GM20000 (cell line): ENCODE measurements at regions not wholly inside any gene's neighbourhood (a gene's known extent, or its start where the extent isn't known, plus 50 kb on each side); places are given as distances from the start of the nearest gene placed in this dataset.

Experiments
- DNase-seq: peaks from one replicate; pipeline ENCODE4 v3.0.0; 2012; ENCODE audit warnings: low spot score
- TF ChIP-seq, protein P1 (sequence below): IDR thresholded peaks from 2 replicates; pipeline ENCODE4 v1.5.1; 2012; ENCODE audit warnings: mild to moderate bottlenecking, control low read depth; ENCODE audit errors: extremely low read depth, missing control alignments

DNA sequence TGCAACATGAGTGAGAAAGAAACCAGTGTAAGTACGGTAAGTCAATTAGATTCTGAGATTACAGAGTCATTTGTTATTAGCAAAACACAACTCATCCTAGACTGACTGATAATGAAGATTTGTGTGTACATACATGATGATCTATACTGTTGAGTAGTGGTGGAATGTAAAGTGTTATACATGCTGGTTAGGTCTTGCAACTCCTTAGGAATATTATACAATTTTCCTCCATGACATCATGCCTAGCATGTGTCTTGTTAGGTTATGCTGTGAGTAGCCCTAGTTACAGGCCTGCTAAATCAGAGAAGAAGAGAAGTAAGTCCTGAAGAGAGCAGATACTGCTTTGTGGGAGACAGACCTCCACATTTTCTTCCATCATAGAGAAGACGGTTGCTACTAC lies 880.6 kb downstream of the LUZP2 start:
- no peak for DNase-seq
- TF ChIP-seq, protein P1, sequence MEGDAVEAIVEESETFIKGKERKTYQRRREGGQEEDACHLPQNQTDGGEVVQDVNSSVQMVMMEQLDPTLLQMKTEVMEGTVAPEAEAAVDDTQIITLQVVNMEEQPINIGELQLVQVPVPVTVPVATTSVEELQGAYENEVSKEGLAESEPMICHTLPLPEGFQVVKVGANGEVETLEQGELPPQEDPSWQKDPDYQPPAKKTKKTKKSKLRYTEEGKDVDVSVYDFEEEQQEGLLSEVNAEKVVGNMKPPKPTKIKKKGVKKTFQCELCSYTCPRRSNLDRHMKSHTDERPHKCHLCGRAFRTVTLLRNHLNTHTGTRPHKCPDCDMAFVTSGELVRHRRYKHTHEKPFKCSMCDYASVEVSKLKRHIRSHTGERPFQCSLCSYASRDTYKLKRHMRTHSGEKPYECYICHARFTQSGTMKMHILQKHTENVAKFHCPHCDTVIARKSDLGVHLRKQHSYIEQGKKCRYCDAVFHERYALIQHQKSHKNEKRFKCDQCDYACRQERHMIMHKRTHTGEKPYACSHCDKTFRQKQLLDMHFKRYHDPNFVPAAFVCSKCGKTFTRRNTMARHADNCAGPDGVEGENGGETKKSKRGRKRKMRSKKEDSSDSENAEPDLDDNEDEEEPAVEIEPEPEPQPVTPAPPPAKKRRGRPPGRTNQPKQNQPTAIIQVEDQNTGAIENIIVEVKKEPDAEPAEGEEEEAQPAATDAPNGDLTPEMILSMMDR = no peak

DNA sequence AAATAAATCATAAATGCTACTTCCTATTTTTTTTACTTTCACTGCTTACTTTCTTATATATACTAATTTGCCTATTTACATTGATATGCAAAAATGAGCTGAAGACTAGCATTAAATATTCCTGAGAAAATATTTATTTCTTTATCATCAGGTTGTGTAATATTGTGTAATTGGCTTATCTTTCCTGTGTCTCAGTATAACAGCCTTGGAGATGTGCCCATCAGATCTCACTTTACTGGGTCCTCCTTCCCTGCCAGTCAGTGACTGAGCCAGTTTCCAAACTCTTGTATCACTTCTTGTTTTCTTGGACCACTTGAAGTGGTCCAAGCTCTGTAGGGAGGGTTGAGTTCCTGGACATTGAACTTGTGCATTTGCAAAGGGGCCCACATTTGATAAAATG lies 900.0 kb downstream of the LUZP2 start:
- TF ChIP-seq, protein P1 = no peak

DNA sequence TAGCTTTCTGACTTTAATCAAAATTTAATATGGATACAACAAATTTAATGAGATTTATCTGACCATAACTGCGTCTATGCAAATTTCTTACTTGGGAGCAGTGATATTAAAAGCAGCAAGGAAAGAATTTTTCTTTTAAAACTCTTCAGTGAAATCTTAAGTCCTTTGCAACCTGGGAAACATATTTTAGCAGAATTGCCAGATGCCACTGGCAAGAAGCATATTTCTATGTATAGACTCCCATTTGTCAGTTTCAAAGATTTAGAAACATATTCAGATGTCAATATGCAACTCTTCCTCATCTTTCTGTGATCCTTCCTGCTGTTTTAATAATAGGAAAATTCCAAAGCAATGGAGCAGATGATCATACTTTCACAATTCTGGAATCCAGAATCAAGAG lies 911.3 kb downstream of the LUZP2 start:
- TF ChIP-seq, protein P1 = no peak
- DNase-seq = no peak

More for the DNA sequence above, 900.0 kb downstream of the LUZP2 start:
- DNase-seq = no peak

DNA sequence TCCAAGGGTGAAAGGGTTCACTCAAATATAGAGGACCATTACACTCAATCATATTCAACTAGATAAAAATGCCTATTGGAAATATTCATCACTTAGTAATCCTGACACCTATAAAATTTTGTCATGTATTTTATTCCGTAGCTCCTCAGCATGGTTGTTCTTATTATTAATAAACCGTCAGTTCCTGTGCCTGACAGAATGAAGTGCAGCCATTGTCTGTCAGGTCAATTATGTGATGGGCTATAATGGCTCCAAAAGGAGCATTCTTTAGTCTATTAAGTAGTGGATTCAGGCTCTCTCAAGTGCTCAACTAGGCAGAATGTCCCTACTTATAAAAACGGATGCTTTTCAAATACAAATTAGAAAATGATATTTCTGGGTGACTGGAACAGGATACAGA lies 916.1 kb upstream of the ANO3 start:
- TF ChIP-seq, protein P1 = no peak
- DNase-seq = no peak

DNA sequence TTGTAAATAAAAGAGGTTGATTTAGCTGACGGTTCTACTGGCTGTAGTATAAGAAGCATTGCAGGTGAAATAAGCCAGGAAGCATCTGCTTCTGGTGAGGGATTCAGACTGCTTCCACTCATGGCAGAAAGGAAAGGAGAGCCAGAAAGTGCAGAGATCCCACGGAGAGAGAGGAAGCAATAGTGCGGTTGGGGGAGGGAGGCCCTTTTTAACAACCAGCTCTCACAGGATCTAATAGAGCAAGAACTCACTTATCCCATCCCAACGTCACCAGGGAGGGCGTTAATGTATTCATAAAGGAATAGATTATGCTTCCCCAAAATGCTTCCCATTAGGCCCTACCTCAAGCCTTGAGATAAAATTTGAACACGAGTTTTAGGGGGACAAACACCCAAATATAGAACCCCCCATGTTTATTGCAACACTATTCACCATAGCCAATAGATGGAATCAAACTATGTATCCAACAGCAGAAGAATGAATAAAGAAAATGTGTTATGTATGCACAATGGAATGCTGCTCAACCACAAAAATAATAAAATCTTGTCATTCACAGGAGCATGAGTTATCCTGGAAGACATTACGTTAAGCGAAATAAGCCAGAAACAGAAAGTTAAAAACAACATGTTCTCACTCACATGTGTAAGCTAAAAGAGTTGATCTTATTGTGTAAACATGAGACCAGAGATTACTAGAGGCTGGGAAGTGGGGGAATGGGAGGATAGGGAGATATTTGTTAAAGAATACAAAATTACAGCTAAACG lies 908.3 kb upstream of the ANO3 start:
- TF ChIP-seq, protein P1 = no peak
- DNase-seq = no peak

DNA sequence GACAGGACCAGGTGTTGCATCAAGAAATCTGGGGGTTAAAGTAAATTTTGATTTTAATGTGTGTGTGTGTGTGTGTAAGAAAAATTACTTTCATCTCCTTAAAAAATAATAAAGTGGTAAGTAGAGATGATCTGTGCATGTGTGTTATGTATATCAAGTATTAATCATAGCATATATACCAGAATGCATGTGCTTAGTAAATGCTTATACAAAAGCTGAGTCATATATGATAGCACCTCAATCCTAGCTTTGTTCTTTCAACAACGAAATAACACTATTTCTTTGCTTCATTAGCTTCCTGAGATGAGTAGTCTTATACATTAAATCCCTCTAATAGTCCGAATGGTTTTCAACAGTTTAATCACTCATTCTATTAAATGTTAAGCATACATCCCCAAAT lies 899.6 kb upstream of the ANO3 start:
- DNase-seq = no peak
- TF ChIP-seq, protein P1 = no peak

DNA sequence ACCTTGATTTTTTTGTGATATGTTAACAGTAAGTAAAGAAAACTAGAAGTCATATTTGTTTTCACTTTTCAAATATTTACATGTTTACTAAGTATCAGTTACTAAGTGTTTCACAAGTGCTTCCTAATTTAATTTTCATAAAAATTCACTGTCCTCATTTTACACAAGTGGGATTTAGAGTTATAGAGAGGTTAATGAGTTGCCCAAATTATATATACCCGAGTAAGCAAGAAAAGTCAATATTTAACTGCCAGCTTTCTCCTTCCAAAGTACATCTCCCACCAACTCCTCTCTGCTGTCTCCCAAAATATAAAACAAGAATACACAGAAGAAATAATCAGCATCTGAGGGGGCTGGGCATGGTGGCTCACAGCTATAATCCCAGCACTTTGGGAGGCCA lies 896.7 kb upstream of the ANO3 start:
- no peak for DNase-seq
- TF ChIP-seq, protein P1 = no peak
